ENCODE measurements at regions not wholly inside any gene's neighbourhood (a gene's known extent, or its start where the extent isn't known, plus 50 kb on each side); places are given as distances from the start of the nearest gene placed in this dataset.

GRCh38 chr6:23265270-23265669 lies 695.9 kb downstream of the HDGFL1 start:
- DNase-seq (ENCODE audit: low read depth, low spot score) = no peak
- Histone ChIP-seq H3K4me2 (ENCODE audit: low read length) (no peak overlapping the region), H3K9me2 (ENCODE audit: insufficient read depth) (no peaks in the 10 kb centered on the region), H3K27ac (ENCODE audit: low read depth, low read length) (no peak overlapping the region), H3K9ac (ENCODE audit: low read length) (no peak overlapping the region), H3K9me3 (ENCODE audit: control insufficient read depth in 1 of 2, insufficient read depth in 1 of 2, low read depth in 1 of 2, low read length in 2 of 2) (peaks cover 3 to 4% of the 10 kb centered on the region in 2 experiments; a peak in 2 of 4 replicates), H3K27me3 (ENCODE audit: insufficient read depth, low read length) (no peaks in the 10 kb centered on the region), H3K4me3 (replicated peaks in 1 of 2; ENCODE audit: low read depth in 1 of 2, low read length in 2 of 2) (no peak overlapping the region), H4K20me1 (ENCODE audit: insufficient read depth) (no peaks in the 10 kb centered on the region), H3K79me2 (ENCODE audit: insufficient read depth, low read length) (no peaks in the 10 kb centered on the region), H3K4me1 (ENCODE audit: control insufficient read depth in 1 of 2, insufficient read depth in 2 of 2, low read length in 2 of 2) (no peaks in the 10 kb centered on the region), H2AFZ (ENCODE audit: low read depth, low read length, poor library complexity, severe bottlenecking) (no peak overlapping the region), H3K36me3 (ENCODE audit: control insufficient read depth in 1 of 2, insufficient read depth in 2 of 2, low read length in 2 of 2) (no peaks in the 10 kb centered on the region)
- ChIA-PET RAD21 (ENCODE audit: low non-redundant PET in 1 of 2, low total read pairs in 2 of 2, uncharacterized antibody in 2 of 2, unreplicated experiment in 2 of 2) (no interaction called here), CTCF (no interaction called here), POLR2A (no interaction called here)
- intact Hi-C loops (cut with micrococcal nuclease) = no loop called here
- TF ChIP-seq POLR2A (IDR thresholded peaks at IDR 0.05; ENCODE audit: borderline replicate concordance, extremely low read depth, insufficient read depth, insufficient read length) = no peak
- no peak for TF ChIP-seq ZNF274 (IDR thresholded peaks at IDR 0.05; ENCODE audit: low read depth, low read length)
- BruUV-seq (replicated peaks) = no TSS peak
- ATAC-seq = no peak

GRCh38 chr6:23266536-23266935 lies 697.2 kb downstream of the HDGFL1 start:
- no peak for DNase-seq (ENCODE audit: low read depth, low spot score)
- Histone ChIP-seq H4K20me1 (ENCODE audit: insufficient read depth) (no peaks in the 10 kb centered on the region), H3K4me3 (replicated peaks in 1 of 2; ENCODE audit: low read depth in 1 of 2, low read length in 2 of 2) (no peak overlapping the region), H3K9me2 (ENCODE audit: insufficient read depth) (no peaks in the 10 kb centered on the region), H3K4me1 (ENCODE audit: control insufficient read depth in 1 of 2, insufficient read depth in 2 of 2, low read length in 2 of 2) (no peaks in the 10 kb centered on the region), H2AFZ (ENCODE audit: low read depth, low read length, poor library complexity, severe bottlenecking) (no peak overlapping the region), H3K36me3 (ENCODE audit: control insufficient read depth in 1 of 2, insufficient read depth in 2 of 2, low read length in 2 of 2) (no peaks in the 10 kb centered on the region), H3K27me3 (ENCODE audit: insufficient read depth, low read length) (no peaks in the 10 kb centered on the region), H3K4me2 (ENCODE audit: low read length) (no peak overlapping the region), H3K79me2 (ENCODE audit: insufficient read depth, low read length) (no peaks in the 10 kb centered on the region), H3K9ac (ENCODE audit: low read length) (no peak overlapping the region), H3K9me3 (ENCODE audit: control insufficient read depth in 1 of 2, insufficient read depth in 1 of 2, low read depth in 1 of 2, low read length in 2 of 2) (peaks cover 4 to 7% of the 10 kb centered on the region in 2 experiments; a peak in 2 of 4 replicates), H3K27ac (ENCODE audit: low read depth, low read length) (no peak overlapping the region)
- no TSS peak for BruUV-seq (replicated peaks)
- no peak for ATAC-seq
- CTCF ChIA-PET = no interaction called here
- intact Hi-C loops (cut with micrococcal nuclease) = no loop called here
- RAD21 ChIA-PET (ENCODE audit: low non-redundant PET in 1 of 2, low total read pairs in 2 of 2, uncharacterized antibody in 2 of 2, unreplicated experiment in 2 of 2) = no interaction called here
- POLR2A ChIA-PET = no interaction called here
- no peak for TF ChIP-seq MAX (IDR thresholded peaks at IDR 0.05)
- TF ChIP-seq RAD21 (IDR thresholded peaks at IDR 0.05; ENCODE audit: low read depth) = no peak
- no peak for TF ChIP-seq REST (IDR thresholded peaks at IDR 0.05; ENCODE audit: low read depth)
- no peak for TF ChIP-seq EZH2 (IDR thresholded peaks at IDR 0.05)
- TF ChIP-seq YY1 (IDR thresholded peaks at IDR 0.05; ENCODE audit: extremely low read depth, insufficient replicate concordance, low read depth, low read length) = no peak
- no peak for TF ChIP-seq FOSL1 (IDR thresholded peaks at IDR 0.05; ENCODE audit: low read depth)
- TF ChIP-seq ZBTB33 (IDR thresholded peaks at IDR 0.05; ENCODE audit: extremely low read depth, insufficient replicate concordance, low read length) = no peak
- TF ChIP-seq CEBPB (IDR thresholded peaks at IDR 0.05; ENCODE audit: low read depth) = no peak
- TF ChIP-seq ZFX (IDR thresholded peaks at IDR 0.05) = no peak
- no peak for TF ChIP-seq SRF (IDR thresholded peaks at IDR 0.05; ENCODE audit: low read depth)
- no peak for TF ChIP-seq EGR1 (IDR thresholded peaks at IDR 0.05; ENCODE audit: low read depth)
- no peak for TF ChIP-seq ZNF274 (IDR thresholded peaks at IDR 0.05; ENCODE audit: low read depth, low read length)
- TF ChIP-seq ATF3 (IDR thresholded peaks at IDR 0.05) = no peak
- no peak for TF ChIP-seq POLR2AphosphoS5 (IDR thresholded peaks at IDR 0.05; ENCODE audit: low read depth, low read length)
- TF ChIP-seq JUND (IDR thresholded peaks at IDR 0.05) = no peak
